ENCODE measurements at regions not wholly inside any gene's neighbourhood (a gene's known extent, or its start where the extent isn't known, plus 50 kb on each side); places are given as distances from the start of the nearest gene placed in this dataset.

GRCh38 chr14:62077676-62078261, 315.5 kb downstream of the SNAPC1 start:
- no peak for TF ChIP-seq CTCF (IDR thresholded peaks at IDR 0.05; ENCODE audit: borderline replicate concordance, control extremely low read depth, extremely low read depth, insufficient read depth, missing control alignments)
- DNase-seq (ENCODE audit: low spot score) = no peak
- in situ Hi-C loops (cut with MboI; ENCODE audit: low sequenced_read_pairs, unreplicated experiment) = no loop called here

- TF ChIP-seq CTCF (IDR thresholded peaks at IDR 0.05; ENCODE audit: borderline replicate concordance, control extremely low read depth, extremely low read depth, insufficient read depth, missing control alignments) = no peak
- in situ Hi-C loops (cut with MboI; ENCODE audit: low sequenced_read_pairs, unreplicated experiment) = no loop called here
- no peak for DNase-seq (ENCODE audit: low spot score)
Measured at GRCh38 chr14:62079038-62079437, 316.8 kb downstream of the SNAPC1 start.

GRCh38 chr14:62081012-62081612, 318.9 kb downstream of the SNAPC1 start:
- in situ Hi-C loops (cut with MboI; ENCODE audit: low sequenced_read_pairs, unreplicated experiment) = no loop called here
- no peak for TF ChIP-seq CTCF (IDR thresholded peaks at IDR 0.05; ENCODE audit: borderline replicate concordance, control extremely low read depth, extremely low read depth, insufficient read depth, missing control alignments)
- DNase-seq (ENCODE audit: low spot score) = peak; percentile 49

- in situ Hi-C loops (cut with MboI; ENCODE audit: low sequenced_read_pairs, unreplicated experiment) = no loop called here
- no peak for TF ChIP-seq CTCF (IDR thresholded peaks at IDR 0.05; ENCODE audit: borderline replicate concordance, control extremely low read depth, extremely low read depth, insufficient read depth, missing control alignments)
- no peak for DNase-seq (ENCODE audit: low spot score)
Measured at GRCh38 chr14:62081951-62082350, 319.7 kb downstream of the SNAPC1 start.

GRCh38 chr14:62082779-62083178, 320.6 kb downstream of the SNAPC1 start:
- no peak for TF ChIP-seq CTCF (IDR thresholded peaks at IDR 0.05; ENCODE audit: borderline replicate concordance, control extremely low read depth, extremely low read depth, insufficient read depth, missing control alignments)
- DNase-seq (ENCODE audit: low spot score) = no peak
- in situ Hi-C loops (cut with MboI; ENCODE audit: low sequenced_read_pairs, unreplicated experiment) = no loop called here

- DNase-seq (ENCODE audit: low spot score) = no peak
- TF ChIP-seq CTCF (IDR thresholded peaks at IDR 0.05; ENCODE audit: borderline replicate concordance, control extremely low read depth, extremely low read depth, insufficient read depth, missing control alignments) = no peak
- in situ Hi-C loops (cut with MboI; ENCODE audit: low sequenced_read_pairs, unreplicated experiment) = no loop called here
Measured at GRCh38 chr14:62084020-62084419, 321.8 kb downstream of the SNAPC1 start.

Measured in GM13976 (cell line).